ENCODE measurements at regions not wholly inside any gene's neighbourhood (a gene's known extent, or its start where the extent isn't known, plus 50 kb on each side); places are given as distances from the start of the nearest gene placed in this dataset.

- peak; percentile 59 for DNase-seq
- ATAC-seq (ENCODE audit: poor library complexity), result no peak
- intact Hi-C loops (cut with DNase I), result no loop called here
Observed at GRCh38 chr3:70120357-70120966, 120.9 kb downstream of the SAMMSON start.

- ATAC-seq (ENCODE audit: poor library complexity) (no peak), DNase-seq (no peak)
- intact Hi-C loops (cut with DNase I), result no loop called here
Observed at GRCh38 chr3:70127192-70127591, 127.7 kb downstream of the SAMMSON start.

- ATAC-seq (ENCODE audit: poor library complexity), result no peak
- DNase-seq, result no peak
- intact Hi-C loops (cut with DNase I), result no loop called here
Observed at GRCh38 chr3:70137366-70137765, 137.8 kb downstream of the SAMMSON start.

GRCh38 chr3:70138606-70139005 is 139.1 kb downstream of the SAMMSON start:
- no peak for DNase-seq
- intact Hi-C loops (cut with DNase I), result no loop called here
- no peak for ATAC-seq (ENCODE audit: poor library complexity)

Measured in Right ventricle myocardium superior (tissue), 1 donor.